ENCODE measurements at regions not wholly inside any gene's neighbourhood (a gene's known extent, or its start where the extent isn't known, plus 50 kb on each side); places are given as distances from the start of the nearest gene placed in this dataset.

- Histone ChIP-seq H2BK15ac (ENCODE audit: low read length) (no peak overlapping the region), H3K9me3 (ENCODE audit: insufficient read depth in 2 of 2, low read depth in 1 of 2, low read length in 1 of 2) (no peaks in the 10 kb centered on the region), H2AFZ (ENCODE audit: low read length) (no peak overlapping the region), H2AK5ac (ENCODE audit: low read depth, low read length) (no peak overlapping the region), H3K9ac (replicated peaks in 1 of 4; ENCODE audit: extremely low read depth in 1 of 4, low read depth in 3 of 4, low read length in 3 of 4) (no peak overlapping the region), H3K27me3 (replicated peaks in 1 of 4; ENCODE audit: control insufficient read depth in 3 of 4, extremely low read depth in 1 of 4, insufficient read depth in 3 of 4, low read length in 3 of 4) (no peaks in the 10 kb centered on the region), H4K5ac (ENCODE audit: insufficient read length, low read depth, low read length) (no peak overlapping the region), H3K23me2 (ENCODE audit: low read depth, low read length) (no peaks in the 10 kb centered on the region), H2BK12ac (ENCODE audit: low read depth, low read length) (no peak overlapping the region), H3K79me2 (ENCODE audit: control insufficient read depth in 1 of 2, insufficient read depth in 2 of 2, low read length in 2 of 2) (no peaks in the 10 kb centered on the region), H4K91ac (replicated peaks; ENCODE audit: insufficient read length, low read length) (no peak overlapping the region), H2BK120ac (replicated peaks; ENCODE audit: low read depth, low read length) (no peak overlapping the region), H3K4me1 (replicated peaks in 1 of 4; ENCODE audit: control insufficient read depth in 3 of 4, insufficient read depth in 4 of 4, low read length in 3 of 4) (no peaks in the 10 kb centered on the region), H3K23ac (ENCODE audit: insufficient read length) (no peak overlapping the region), H3K4me2 (ENCODE audit: insufficient read depth in 1 of 2, low read depth in 2 of 2, low read length in 2 of 2) (no peak overlapping the region), H3K14ac (ENCODE audit: insufficient read length) (no peak overlapping the region), H3K18ac (ENCODE audit: extremely low read depth, low read length) (no peak overlapping the region), H3K79me1 (ENCODE audit: low read depth, low read length) (no peaks in the 10 kb centered on the region), H4K20me1 (replicated peaks in 1 of 2; ENCODE audit: control insufficient read depth in 1 of 2, insufficient read depth in 2 of 2, low read length in 2 of 2) (no peaks in the 10 kb centered on the region), H3K56ac (replicated peaks; ENCODE audit: insufficient read length, low read depth, low read length) (no peak overlapping the region), H3K36me3 (ENCODE audit: control insufficient read depth in 2 of 4, insufficient read depth in 4 of 4, low read length in 3 of 4) (no peaks in the 10 kb centered on the region), H3K27ac (ENCODE audit: low read depth, low read length) (no peak overlapping the region), H3K4me3 (ENCODE audit: extremely low read depth in 1 of 4, insufficient read depth in 2 of 4, low read depth in 3 of 4, low read length in 4 of 4) (no peak overlapping the region), H3K4ac (replicated peaks; ENCODE audit: insufficient read length, low read depth, low read length) (no peak overlapping the region), H4K8ac (ENCODE audit: extremely low read depth, insufficient read depth, low read length) (no peak overlapping the region), H2BK5ac (ENCODE audit: low read depth, low read length) (no peak overlapping the region), H2BK20ac (ENCODE audit: low read length) (no peak overlapping the region)
- ChIA-PET CTCF (ENCODE audit: partially characterized antibody) (no interaction called here), POLR2A (ENCODE audit: partially characterized antibody) (interaction anchor here (0.6 kb wide), 1 partner anchor 191 kb away, joined by 3 read pairs; no protein-coding TSS in a partner anchor)
- no peak for FAIRE-seq
- WGBS, 2 experiments (ENCODE audit: extremely low coverage in 1 of 2, insufficient coverage in 1 of 2, insufficient read length in 1 of 2, insufficient replicate concordance in 2 of 2, low coverage in 1 of 2, low lambda C conversion rate in 2 of 2, missing lambda C conversion rate in 1 of 2), result 78% methylated on average over 1 of the region's 1 CpG; no CpG with 5 or more reads in 1 of the 2 experiments
- no peak for DNase-seq (ENCODE audit: low read depth in 1 of 2, low spot score in 2 of 2)
- TF ChIP-seq CBX5 (IDR thresholded peaks at IDR 0.05; ENCODE audit: low read depth, low read length) (no peak), TAF7 (optimal IDR thresholded peaks at IDR 0.05; ENCODE audit: borderline replicate concordance, low read depth, low read length) (no peak), PHF8 (conservative IDR thresholded peaks at IDR 0.05; ENCODE audit: low read depth, low read length) (no peak), ZNF274 (IDR thresholded peaks at IDR 0.05; ENCODE audit: borderline replicate concordance, extremely low read depth, low read length) (no peak), SP2 (IDR thresholded peaks at IDR 0.05; ENCODE audit: low read length) (no peak)
Observed at GRCh38 chr5:10009802-10010201, 239.9 kb downstream of the ATPSCKMT start.
